Erythroblast (primary cell): ENCODE measurements at regions not wholly inside any gene's neighbourhood (a gene's known extent, or its start where the extent isn't known, plus 50 kb on each side); places are given as distances from the start of the nearest gene placed in this dataset.

Experiments used
- GATA1 ChIP-seq: IDR thresholded peaks from 2 replicates; pipeline ENCODE4 v1.6.1; 2011; ENCODE audit warnings: low read depth, mild to moderate bottlenecking, control low read depth, low read length, moderate library complexity
- POLR2A ChIP-seq: IDR thresholded peaks from 2 replicates; pipeline ENCODE4 v1.6.1; 2011; ENCODE audit warnings: mild to moderate bottlenecking, low read length

DNA sequence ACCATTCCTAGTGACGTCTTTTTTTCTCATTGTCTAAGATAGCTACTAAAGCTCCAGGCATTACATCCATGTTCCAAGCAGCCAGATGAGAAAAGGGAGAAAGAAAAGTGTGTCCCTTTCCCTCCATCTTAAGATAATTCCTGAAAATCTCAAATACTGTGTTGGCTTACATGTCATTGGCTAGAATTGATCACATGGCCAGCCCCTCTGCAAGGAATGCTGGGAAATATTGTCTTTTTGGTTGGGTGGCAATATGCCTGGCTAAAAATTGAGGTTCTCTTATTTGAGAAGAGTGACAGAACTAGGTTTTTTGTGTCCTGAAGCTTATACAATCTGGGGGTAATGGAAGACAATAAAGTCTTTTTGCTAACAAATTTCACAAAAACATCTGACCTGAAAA is 264.3 kb downstream of the RPAP3 start:
- TF ChIP-seq POLR2A, result no peak
- TF ChIP-seq GATA1, result no peak
